Adrenal gland (tissue), 5 donors: ENCODE measurements at regions not wholly inside any gene's neighbourhood (a gene's known extent, or its start where the extent isn't known, plus 50 kb on each side); places are given as distances from the start of the nearest gene placed in this dataset.

Source experiments
- CTCF ChIP-seq, 6 experiments: fragments of 450-650 bp in 4 of 6; fragments of 200-600 bp in 2 of 6; sonication (generic) in 1 of 6; IDR thresholded peaks; 1 replicate in 5 of 6; 2 replicates in 1 of 6; pipeline versions ENCODE4 v1.5.1 to v1.8.0; 2016 to 2021; ENCODE audit warnings: antibody characterized with exemption in 6 of 6, mild to moderate bottlenecking in 2 of 6, moderate library complexity in 1 of 6
- POLR2A ChIP-seq, 2 donors: fragments of 450-650 bp; IDR thresholded peaks; one replicate each; pipeline ENCODE4 v1.6.1; 2017; ENCODE audit warnings: antibody characterized with exemption in 2 of 2, mild to moderate bottlenecking in 2 of 2, moderate library complexity in 1 of 2
- donor health status: DM: no; HTN: no; CAD: no.

GRCh38 chr10:81109200-81109752 is 571.6 kb downstream of the SH2D4B start:
- TF ChIP-seq CTCF (IDR thresholded peaks at IDR 0.05), result no peak
- TF ChIP-seq POLR2A (IDR thresholded peaks at IDR 0.05), result no peak
